Heart left ventricle (tissue), 13 donors: ENCODE measurements at regions not wholly inside any gene's neighbourhood (a gene's known extent, or its start where the extent isn't known, plus 50 kb on each side); places are given as distances from the start of the nearest gene placed in this dataset.

Experiments used
- POLR2A ChIP-seq, 2 donors: fragments of 450-650 bp; IDR thresholded peaks; one replicate each; pipeline ENCODE4 v1.6.1; 2017; ENCODE audit warnings: antibody characterized with exemption in 2 of 2, mild to moderate bottlenecking in 2 of 2, moderate library complexity in 2 of 2
- TF ChIP-seq, protein P1 (sequence below), 12 donors: fragments of 200-600 bp; sonication (generic) in 4 of 12; IDR thresholded peaks; one replicate each; pipeline versions ENCODE4 v1.5.0 to v1.8.0; 2018 to 2022; ENCODE audit warnings: antibody characterized with exemption in 12 of 12, mild to moderate bottlenecking in 5 of 12
- donor health status: ischemic (EF 13 %, LVEDD 7.1; RV severe dilation, severe dysfunction).
- donor health status: DM: no; HTN: yes; CAD: no.
- donor health status: DM: no; HTN: no; CAD: no.
- donor health status: ischemic (EF 25% LVEDD 6.9; RV normal size, moderate dysfunction).
- donor health status: ischemic (EF 25% LVEDD 5.7; RV mildly dilated, moderate dysfunction).
- donor health status: ischemic (EF 35%, LVEDD 5.7; RV mildly dilated, moderate dysfunction).
- donor health status: nonischemic (EF 11% LVEDD 7.7; RV severe dilation, severe dysfunction).
- donor health status: DM: yes; HTN: yes; CAD: no.
- donor health status: PGD.
- donor health status: ischemic (EF 29% LVEDD 5.4; RV normal size, mild dysfunction).
- donor health status: nonischemic (EF 23%, LVEDD 6.1; RV moderate dilation, normal function).

GRCh38 chr15:87748483-87748882 is 508.1 kb downstream of the NTRK3 start:
- TF ChIP-seq, protein P1, sequence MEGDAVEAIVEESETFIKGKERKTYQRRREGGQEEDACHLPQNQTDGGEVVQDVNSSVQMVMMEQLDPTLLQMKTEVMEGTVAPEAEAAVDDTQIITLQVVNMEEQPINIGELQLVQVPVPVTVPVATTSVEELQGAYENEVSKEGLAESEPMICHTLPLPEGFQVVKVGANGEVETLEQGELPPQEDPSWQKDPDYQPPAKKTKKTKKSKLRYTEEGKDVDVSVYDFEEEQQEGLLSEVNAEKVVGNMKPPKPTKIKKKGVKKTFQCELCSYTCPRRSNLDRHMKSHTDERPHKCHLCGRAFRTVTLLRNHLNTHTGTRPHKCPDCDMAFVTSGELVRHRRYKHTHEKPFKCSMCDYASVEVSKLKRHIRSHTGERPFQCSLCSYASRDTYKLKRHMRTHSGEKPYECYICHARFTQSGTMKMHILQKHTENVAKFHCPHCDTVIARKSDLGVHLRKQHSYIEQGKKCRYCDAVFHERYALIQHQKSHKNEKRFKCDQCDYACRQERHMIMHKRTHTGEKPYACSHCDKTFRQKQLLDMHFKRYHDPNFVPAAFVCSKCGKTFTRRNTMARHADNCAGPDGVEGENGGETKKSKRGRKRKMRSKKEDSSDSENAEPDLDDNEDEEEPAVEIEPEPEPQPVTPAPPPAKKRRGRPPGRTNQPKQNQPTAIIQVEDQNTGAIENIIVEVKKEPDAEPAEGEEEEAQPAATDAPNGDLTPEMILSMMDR (IDR thresholded peaks at IDR 0.05) = no peak
- no peak for TF ChIP-seq POLR2A (IDR thresholded peaks at IDR 0.05)
